ENCODE measurements at regions not wholly inside any gene's neighbourhood (a gene's known extent, or its start where the extent isn't known, plus 50 kb on each side); places are given as distances from the start of the nearest gene placed in this dataset.
A peak's percentile ranks its signal among the peaks of the same experiment; 100 is the strongest.

DNA sequence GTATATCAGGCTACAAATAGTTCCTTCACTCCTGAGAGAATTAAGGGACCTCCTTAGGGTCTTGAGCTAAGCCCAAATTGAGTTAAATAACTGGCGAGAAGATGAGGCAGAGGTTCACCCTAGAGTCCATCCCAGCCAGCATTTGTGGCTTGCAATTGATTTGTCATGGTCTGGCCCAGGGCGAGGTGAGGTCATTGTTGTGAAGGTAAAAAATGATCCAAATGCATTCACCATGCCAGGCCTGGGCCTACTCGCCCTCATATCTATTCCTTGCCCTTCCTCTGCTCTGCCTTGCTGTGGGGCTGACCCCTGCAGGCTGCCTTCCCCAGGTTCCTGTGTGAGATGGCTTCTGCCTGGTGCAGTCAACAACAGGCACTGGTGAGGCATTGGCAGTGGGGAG lies 207.2 kb downstream of the ZNF365 start:
- TF ChIP-seq, protein P1, sequence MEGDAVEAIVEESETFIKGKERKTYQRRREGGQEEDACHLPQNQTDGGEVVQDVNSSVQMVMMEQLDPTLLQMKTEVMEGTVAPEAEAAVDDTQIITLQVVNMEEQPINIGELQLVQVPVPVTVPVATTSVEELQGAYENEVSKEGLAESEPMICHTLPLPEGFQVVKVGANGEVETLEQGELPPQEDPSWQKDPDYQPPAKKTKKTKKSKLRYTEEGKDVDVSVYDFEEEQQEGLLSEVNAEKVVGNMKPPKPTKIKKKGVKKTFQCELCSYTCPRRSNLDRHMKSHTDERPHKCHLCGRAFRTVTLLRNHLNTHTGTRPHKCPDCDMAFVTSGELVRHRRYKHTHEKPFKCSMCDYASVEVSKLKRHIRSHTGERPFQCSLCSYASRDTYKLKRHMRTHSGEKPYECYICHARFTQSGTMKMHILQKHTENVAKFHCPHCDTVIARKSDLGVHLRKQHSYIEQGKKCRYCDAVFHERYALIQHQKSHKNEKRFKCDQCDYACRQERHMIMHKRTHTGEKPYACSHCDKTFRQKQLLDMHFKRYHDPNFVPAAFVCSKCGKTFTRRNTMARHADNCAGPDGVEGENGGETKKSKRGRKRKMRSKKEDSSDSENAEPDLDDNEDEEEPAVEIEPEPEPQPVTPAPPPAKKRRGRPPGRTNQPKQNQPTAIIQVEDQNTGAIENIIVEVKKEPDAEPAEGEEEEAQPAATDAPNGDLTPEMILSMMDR (IDR thresholded peaks at IDR 0.05; ENCODE audit: low read depth, low read length): no peak
- DNase-seq (ENCODE audit: low read depth in 2 of 2): no peak
- no peak overlapping the region for H3K4me3 ChIP-seq (replicated peaks in 1 of 2; ENCODE audit: low read depth in 2 of 2, low read length in 2 of 2)

DNA sequence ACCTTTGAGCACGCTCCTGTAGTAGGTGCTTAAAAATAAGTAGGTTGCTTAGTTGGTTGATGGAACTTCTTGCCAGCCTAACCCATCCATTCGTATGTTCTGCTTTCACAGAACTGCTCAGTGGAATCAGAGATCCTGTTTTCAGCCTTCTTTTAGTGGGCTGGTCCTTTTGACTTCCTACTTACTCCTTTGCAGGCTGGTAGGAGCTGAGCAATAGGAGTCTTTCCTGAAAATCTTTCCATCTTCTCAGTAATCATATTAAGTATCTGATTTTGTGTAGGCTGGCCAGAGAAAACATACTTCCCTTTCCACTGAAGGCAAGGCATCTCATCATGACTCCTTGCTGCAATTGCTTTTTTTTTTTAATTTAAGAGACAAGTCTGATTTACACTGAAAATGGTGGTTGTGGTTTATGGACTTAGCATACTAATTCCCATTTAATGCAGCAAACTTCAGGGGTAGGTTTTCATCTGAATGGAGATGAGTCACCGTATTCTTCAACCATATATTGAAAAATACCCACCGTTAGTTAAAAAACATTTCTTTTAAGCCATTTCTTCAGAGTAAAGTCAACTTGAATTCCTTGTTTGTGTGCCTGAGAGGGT lies 208.0 kb downstream of the ZNF365 start:
- no peak overlapping the region for H3K4me3 ChIP-seq (replicated peaks in 1 of 2; ENCODE audit: low read depth in 2 of 2, low read length in 2 of 2)

DNA sequence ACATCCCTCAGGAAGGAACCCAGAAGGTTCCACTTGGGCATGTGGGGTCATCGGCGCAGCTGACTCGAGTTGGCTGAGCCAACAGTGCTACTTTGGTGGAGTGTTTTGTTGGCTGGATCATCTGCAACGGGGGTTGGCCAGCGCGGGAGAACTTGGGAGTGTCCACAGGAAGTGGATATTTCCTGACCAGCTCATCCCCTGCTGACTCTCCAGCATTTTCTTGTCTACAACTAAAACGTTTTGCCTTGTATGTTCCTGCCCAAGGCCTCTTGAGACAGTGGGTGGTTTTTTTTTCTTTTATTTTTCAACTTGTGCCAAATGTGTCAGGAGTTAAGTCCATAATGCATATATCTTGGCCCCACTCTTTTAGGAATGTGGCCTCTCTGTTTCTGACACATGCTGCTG lies 208.6 kb downstream of the ZNF365 start:
- H3K4me3 ChIP-seq (replicated peaks in 1 of 2; ENCODE audit: low read depth in 2 of 2, low read length in 2 of 2): no peak overlapping the region
- DNase-seq (ENCODE audit: low read depth in 2 of 2): peak; percentile 97 to 99
- TF ChIP-seq, protein P1 (IDR thresholded peaks at IDR 0.05; ENCODE audit: low read depth, low read length): no peak

More for the DNA sequence above, 208.0 kb downstream of the ZNF365 start:
- DNase-seq (ENCODE audit: low read depth in 2 of 2): no peak
- TF ChIP-seq, protein P1 (IDR thresholded peaks at IDR 0.05; ENCODE audit: low read depth, low read length): no peak

DNA sequence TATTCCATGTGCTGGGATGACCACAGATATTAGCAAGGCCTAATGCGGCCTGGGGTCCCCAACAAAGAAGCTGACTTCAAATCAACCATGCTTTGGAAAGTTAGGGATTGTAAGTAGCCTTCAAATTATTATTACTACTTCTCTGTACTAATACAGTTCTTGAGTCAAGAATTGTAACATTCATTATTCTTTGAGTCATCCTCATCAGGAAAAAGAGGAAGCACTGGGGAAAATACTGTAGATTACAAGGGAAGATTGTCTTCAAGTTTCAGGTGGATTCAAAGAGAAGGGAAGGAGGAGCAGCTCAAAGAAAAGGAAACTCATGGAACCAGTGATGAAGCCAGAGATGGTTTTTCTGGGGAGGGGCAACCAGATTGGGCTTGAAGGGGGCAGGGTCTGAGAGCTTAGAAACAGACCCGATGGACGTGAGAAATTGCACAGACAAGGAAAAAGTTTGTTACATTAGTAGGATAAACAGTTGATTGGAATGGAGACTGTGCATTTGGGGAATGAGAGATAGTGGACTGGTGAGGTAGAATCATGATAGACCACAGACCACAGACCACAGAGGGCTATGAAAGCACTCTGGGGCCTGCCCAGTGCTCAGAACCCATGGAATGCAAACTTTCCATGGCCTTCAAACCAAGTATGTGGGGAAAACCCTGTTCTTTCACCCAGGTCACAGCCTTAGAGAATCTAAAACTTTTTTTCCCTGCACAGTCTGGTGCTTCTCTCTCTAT lies 209.9 kb downstream of the ZNF365 start:
- H3K4me3 ChIP-seq (replicated peaks in 1 of 2; ENCODE audit: low read depth in 2 of 2, low read length in 2 of 2): no peak overlapping the region
- DNase-seq (ENCODE audit: low read depth in 2 of 2): peak; percentile 86 to 92
- TF ChIP-seq, protein P1 (IDR thresholded peaks at IDR 0.05; ENCODE audit: low read depth, low read length): no peak

DNA sequence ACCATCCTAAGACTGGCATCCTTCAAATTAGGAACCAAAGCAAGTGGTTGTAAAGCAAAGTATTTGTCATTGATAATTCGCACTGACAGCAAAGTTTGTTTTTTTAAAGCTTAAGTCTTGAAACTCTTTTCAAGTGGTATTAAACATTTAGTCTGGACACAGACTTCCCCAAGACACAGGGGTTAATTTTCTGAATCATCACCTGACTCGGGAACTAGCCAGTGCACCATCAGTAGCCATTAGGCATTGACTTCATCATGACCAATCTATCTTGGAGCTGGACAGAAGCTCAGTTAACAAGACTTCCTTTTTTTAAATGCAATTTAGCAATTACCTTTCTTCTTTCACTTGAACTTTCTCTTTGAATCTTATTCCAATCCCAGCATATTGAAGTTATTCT lies 210.6 kb downstream of the ZNF365 start:
- peak in 1 of 2 donors; percentile 47 for DNase-seq (ENCODE audit: low read depth in 2 of 2)
- H3K4me3 ChIP-seq (replicated peaks in 1 of 2; ENCODE audit: low read depth in 2 of 2, low read length in 2 of 2): no peak overlapping the region
- TF ChIP-seq, protein P1 (IDR thresholded peaks at IDR 0.05; ENCODE audit: low read depth, low read length): no peak

DNA sequence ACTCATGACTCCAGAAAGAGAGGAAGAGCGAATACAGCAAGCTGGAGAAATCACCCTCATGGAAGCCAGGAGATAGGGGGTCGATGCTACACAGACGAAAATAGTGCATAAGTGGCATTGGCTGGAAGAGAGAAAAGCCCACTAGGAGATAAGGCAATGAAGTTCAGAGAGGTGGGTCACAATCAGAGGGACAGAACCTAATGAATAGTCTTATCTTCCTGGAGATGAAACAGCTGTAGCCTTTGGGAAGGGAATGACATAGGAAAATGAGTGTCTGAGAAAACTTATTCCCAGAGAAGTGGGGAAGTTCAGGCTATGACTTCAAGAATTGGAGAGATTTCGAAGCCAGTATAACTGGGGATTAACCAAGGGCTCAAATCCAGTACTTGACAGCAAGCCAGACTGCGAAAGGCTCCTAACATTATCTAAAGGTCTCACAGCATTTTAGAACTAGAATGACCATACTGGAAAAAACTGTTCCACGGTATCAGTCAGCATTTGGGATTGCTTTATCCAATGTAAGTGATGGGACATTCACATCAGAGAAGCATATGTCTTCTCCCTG lies 211.1 kb downstream of the ZNF365 start:
- TF ChIP-seq, protein P1 (IDR thresholded peaks at IDR 0.05; ENCODE audit: low read depth, low read length): no peak
- H3K4me3 ChIP-seq (replicated peaks in 1 of 2; ENCODE audit: low read depth in 2 of 2, low read length in 2 of 2): no peak overlapping the region
- peak in 1 of 2 donors; percentile 54 for DNase-seq (ENCODE audit: low read depth in 2 of 2)
